OCI-LY1 (cell line): ENCODE measurements at regions not wholly inside any gene's neighbourhood (a gene's known extent, or its start where the extent isn't known, plus 50 kb on each side); places are given as distances from the start of the nearest gene placed in this dataset.

Experiments
- CTCF ChIP-seq: fragments of 200-600 bp; sonication (generic), shearing (Covaris generic); IDR thresholded peaks from 2 replicates; pipeline ENCODE4 v1.5.1; 2017; ENCODE audit warnings: mild to moderate bottlenecking, antibody characterized with exemption, low read length, moderate library complexity, mixed read lengths
- EZH2 ChIP-seq: fragments of 200-600 bp; sonication (generic), shearing (Covaris generic); IDR thresholded peaks from 2 replicates; pipeline ENCODE4 v1.8.0; 2017; ENCODE audit warnings: borderline replicate concordance, mixed run types, mild to moderate bottlenecking, antibody characterized with exemption, low read length, moderate library complexity, mixed read lengths

- no peak for TF ChIP-seq CTCF
- TF ChIP-seq EZH2, result no peak
Measured at GRCh38 chr6:15066089-15066758, 179.6 kb upstream of the JARID2 start.
